Endothelial cell of umbilical vein (primary cell): ENCODE measurements at regions not wholly inside any gene's neighbourhood (a gene's known extent, or its start where the extent isn't known, plus 50 kb on each side); places are given as distances from the start of the nearest gene placed in this dataset.

Experiments
- BruUV-seq: library from RNA; stranded (reverse); fragments of 400-500 nt; replicated peaks from 2 replicates; lab custom pipeline; 2021; lab: Mats Ljungman, UMichigan
- CTCF ChIA-PET: fragments of 300-600, 350-600 bp; sonication (Branson Sonifier 250); formaldehyde crosslinking; loops from one replicate; lab custom pipeline; 2021; ENCODE audit warnings: antibody characterized with exemption, inconsistent platforms; lab: Charles Lee
- POLR2A ChIA-PET: fragments of 300-600, 350-600 bp; sonication (Branson Sonifier 250); formaldehyde crosslinking; loops from one replicate; lab custom pipeline; 2021; ENCODE audit warnings: antibody characterized with exemption, inconsistent platforms; lab: Charles Lee
- DNase-seq: peaks from one replicate; pipeline ENCODE4 v3.0.0-alpha.2; 2011; ENCODE audit warnings: low read depth, low spot score
- FAIRE-seq: peaks from 2 replicates; lab custom pipeline; 2011; peaks lifted over from hg19 to GRCh38; lab: Jason Lieb, UNC
- H2AFZ ChIP-seq: 2 replicates; pipeline ENCODE4 v1.6.0; 2012; ENCODE audit warnings: low read depth, low read length, control low read depth, inconsistent platforms
- H3K27ac ChIP-seq: 2 replicates; pipeline ENCODE4 v1.5.1; 2011; ENCODE audit warnings: low read depth, mild to moderate bottlenecking, control low read depth, low read length, moderate library complexity; ENCODE audit not compliant: insufficient read depth
- H3K27me3 ChIP-seq, 2 experiments: 2 replicates each; pipeline versions ENCODE4 v1.6.0 to v1.6.1; 2011; ENCODE audit warnings: low read length in 2 of 2, mixed read lengths in 1 of 2; ENCODE audit not compliant: control insufficient read depth in 2 of 2, insufficient read depth in 2 of 2
- H3K36me3 ChIP-seq, 2 experiments: 2 replicates in 1 of 2; 3 replicates in 1 of 2; pipeline ENCODE4 v1.5.1; 2011; ENCODE audit warnings: low read length in 2 of 2, mild to moderate bottlenecking in 1 of 2, moderate library complexity in 1 of 2; ENCODE audit not compliant: control insufficient read depth in 2 of 2, insufficient read depth in 2 of 2; ENCODE audit errors: extremely low read depth in 1 of 2
- H3K4me1 ChIP-seq: 3 replicates; pipeline ENCODE4 v1.5.1; 2011; ENCODE audit warnings: mild to moderate bottlenecking, low read length; ENCODE audit not compliant: control insufficient read depth, insufficient read depth; ENCODE audit errors: extremely low read depth
- H3K4me2 ChIP-seq: 2 replicates; pipeline ENCODE4 v1.6.1; 2011; ENCODE audit warnings: low read length, control low read depth, mixed read lengths; ENCODE audit not compliant: insufficient read depth
- H3K4me3 ChIP-seq, 3 experiments: fragments of 200-600 bp in 1 of 3; sonication (generic), shearing (Covaris generic) in 1 of 3; replicated peaks in 1 of 3; 2 replicates each; pipeline ENCODE4 v1.5.1; 2011 to 2016; ENCODE audit warnings: control low read depth in 3 of 3, low read length in 3 of 3, mild to moderate bottlenecking in 2 of 3, inconsistent platforms in 1 of 3, low read depth in 1 of 3, moderate library complexity in 1 of 3; ENCODE audit not compliant: insufficient read depth in 1 of 3
- H3K79me2 ChIP-seq: 2 replicates; pipeline ENCODE4 v1.6.0; 2012; ENCODE audit warnings: low read length, inconsistent platforms; ENCODE audit not compliant: control insufficient read depth, insufficient read depth
- H3K9ac ChIP-seq: replicated peaks from 2 replicates; pipeline ENCODE3; 2011; ENCODE audit warnings: low read length, control low read depth; ENCODE audit not compliant: insufficient read depth; ENCODE audit errors: extremely low read depth
- H3K9me1 ChIP-seq: replicated peaks from 3 replicates; pipeline ENCODE4 v1.6.0; 2011; ENCODE audit warnings: mild to moderate bottlenecking, low read length; ENCODE audit not compliant: control insufficient read depth, insufficient read depth; ENCODE audit errors: extremely low read depth
- H3K9me3 ChIP-seq: replicated peaks from 2 replicates; pipeline ENCODE4 v1.5.1; 2012; ENCODE audit warnings: low read length, inconsistent platforms; ENCODE audit not compliant: control insufficient read depth, insufficient read depth
- H4K20me1 ChIP-seq: replicated peaks from 2 replicates; pipeline ENCODE3; 2011; ENCODE audit warnings: mild to moderate bottlenecking, low read length; ENCODE audit not compliant: control insufficient read depth, insufficient read depth; ENCODE audit errors: extremely low read depth
- EZH2 ChIP-seq: IDR thresholded peaks from 2 replicates; pipeline ENCODE4 v1.6.1; 2012; ENCODE audit warnings: borderline replicate concordance, low read depth, mild to moderate bottlenecking, moderate library complexity, low read length, inconsistent platforms; ENCODE audit not compliant: severe bottlenecking
- FOS ChIP-seq: IDR thresholded peaks from 2 replicates; pipeline ENCODE4 v1.6.1; 2011; ENCODE audit warnings: mild to moderate bottlenecking, low read length, moderate library complexity, borderline replicate concordance; ENCODE audit not compliant: insufficient read depth
- GATA2 ChIP-seq: IDR thresholded peaks from 2 replicates; pipeline ENCODE4 v1.7.0; 2011; ENCODE audit warnings: low read depth, mild to moderate bottlenecking, moderate library complexity, mixed read lengths, low read length; ENCODE audit not compliant: insufficient read length, insufficient read depth
- JUN ChIP-seq: IDR thresholded peaks from 2 replicates; pipeline ENCODE4 v1.6.1; 2011; ENCODE audit warnings: borderline replicate concordance, low read depth; ENCODE audit not compliant: insufficient read length, insufficient read depth
- MYC ChIP-seq: IDR thresholded peaks from one replicate; pipeline ENCODE4 v1.6.1; 2011; ENCODE audit warnings: mild to moderate bottlenecking, low read depth, low read length
- POLR2A ChIP-seq: IDR thresholded peaks from 2 replicates; pipeline ENCODE4 v1.6.1; 2012; ENCODE audit warnings: low read depth, mild to moderate bottlenecking, control low read depth, low read length
- POLR2AphosphoS5 ChIP-seq: IDR thresholded peaks from 2 replicates; pipeline ENCODE4 v1.6.1; 2012; ENCODE audit warnings: low read depth, mild to moderate bottlenecking, control low read depth, low read length, moderate library complexity; ENCODE audit not compliant: insufficient read depth
- dilution Hi-C: fragments of 300-500 bp; cut with MboI; formaldehyde crosslinking; loops from one replicate; pipeline ENCODE4 v1.15.0; 2019; ENCODE audit warnings: low sequenced_read_pairs; ENCODE audit not compliant: extremely low pct_ligation_motif_present
- intact Hi-C: fragments of 100-400 bp; cut with micrococcal nuclease; formaldehyde crosslinking; loops from one replicate; pipeline ENCODE4 v1.10.0; 2022
- TF ChIP-seq, protein P1 (sequence below), 2 donors: IDR thresholded peaks; 1 replicate in 1 of 2; 2 replicates in 1 of 2; pipeline ENCODE4 v1.5.1; 2011; ENCODE audit warnings: low read length in 2 of 2, mild to moderate bottlenecking in 2 of 2, moderate library complexity in 2 of 2, control low read depth in 1 of 2, inconsistent platforms in 1 of 2, low read depth in 1 of 2; ENCODE audit not compliant: insufficient read depth in 1 of 2; ENCODE audit errors: extremely low read depth in 1 of 2
- TF ChIP-seq, protein P2 (sequence below): IDR thresholded peaks from 2 replicates; pipeline ENCODE4 v1.6.1; 2011; ENCODE audit not compliant: insufficient read depth, insufficient read length

DNA sequence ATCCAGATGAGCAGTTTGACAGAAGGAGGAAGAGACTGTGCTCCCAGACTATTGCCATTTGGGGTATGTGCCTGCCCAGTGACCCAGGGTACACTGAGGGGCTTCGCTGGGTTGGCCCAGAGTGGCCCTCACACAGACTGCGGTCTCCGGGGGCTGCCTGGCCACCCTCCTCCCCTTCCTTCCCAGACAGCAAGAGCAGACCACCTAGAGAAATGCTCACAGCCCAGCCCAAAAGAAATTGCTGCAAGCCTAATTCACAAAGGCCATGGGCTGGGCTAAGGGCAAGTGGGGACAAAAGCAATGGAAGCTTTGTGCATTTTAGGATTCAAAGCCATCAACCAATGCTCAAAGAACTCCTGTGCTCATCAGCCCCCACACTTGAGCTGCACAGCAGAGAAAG is 277.6 kb downstream of the CDC5L start:
- Histone ChIP-seq H3K4me1 (no peaks in the 10 kb centered on the region), H3K9me3 (no peaks in the 10 kb centered on the region)
- intact Hi-C loops = no loop called here

More for the DNA sequence above, 277.6 kb downstream of the CDC5L start:
- no peak overlapping the region for H3K9ac ChIP-seq
- H3K79me2 ChIP-seq = no peaks in the 10 kb centered on the region
- no peaks in the 10 kb centered on the region for H3K36me3 ChIP-seq
- peaks cover 3 to 12% of the 10 kb centered on the region in 2 experiments for H3K27me3 ChIP-seq
- no TSS peak for BruUV-seq
- no peak for FAIRE-seq
- no peak overlapping the region for H2AFZ ChIP-seq
- no peaks in the 10 kb centered on the region for H4K20me1 ChIP-seq
- H3K27ac ChIP-seq = no peak overlapping the region
- no peak for DNase-seq
- dilution Hi-C loops = no loop called here
- H3K4me2 ChIP-seq = no peak overlapping the region
- no peaks in the 10 kb centered on the region for H3K9me1 ChIP-seq
- ChIA-PET CTCF (interaction anchor here (1.5 to 2.0 kb wide), 3 partner anchors 9 to 1258 kb away, joined by 4 to 11 read pairs (median 6); no protein-coding TSS in a partner anchor), POLR2A (no interaction called here)
- TF ChIP-seq, protein P1, sequence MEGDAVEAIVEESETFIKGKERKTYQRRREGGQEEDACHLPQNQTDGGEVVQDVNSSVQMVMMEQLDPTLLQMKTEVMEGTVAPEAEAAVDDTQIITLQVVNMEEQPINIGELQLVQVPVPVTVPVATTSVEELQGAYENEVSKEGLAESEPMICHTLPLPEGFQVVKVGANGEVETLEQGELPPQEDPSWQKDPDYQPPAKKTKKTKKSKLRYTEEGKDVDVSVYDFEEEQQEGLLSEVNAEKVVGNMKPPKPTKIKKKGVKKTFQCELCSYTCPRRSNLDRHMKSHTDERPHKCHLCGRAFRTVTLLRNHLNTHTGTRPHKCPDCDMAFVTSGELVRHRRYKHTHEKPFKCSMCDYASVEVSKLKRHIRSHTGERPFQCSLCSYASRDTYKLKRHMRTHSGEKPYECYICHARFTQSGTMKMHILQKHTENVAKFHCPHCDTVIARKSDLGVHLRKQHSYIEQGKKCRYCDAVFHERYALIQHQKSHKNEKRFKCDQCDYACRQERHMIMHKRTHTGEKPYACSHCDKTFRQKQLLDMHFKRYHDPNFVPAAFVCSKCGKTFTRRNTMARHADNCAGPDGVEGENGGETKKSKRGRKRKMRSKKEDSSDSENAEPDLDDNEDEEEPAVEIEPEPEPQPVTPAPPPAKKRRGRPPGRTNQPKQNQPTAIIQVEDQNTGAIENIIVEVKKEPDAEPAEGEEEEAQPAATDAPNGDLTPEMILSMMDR (IDR thresholded peaks at IDR 0.05; ENCODE audit: extremely low read depth in 1 of 2, insufficient read depth in 1 of 2, low read depth in 1 of 2, low read length in 2 of 2) = no peak
- TF ChIP-seq POLR2A = no peak
- no peak for TF ChIP-seq MYC
- no peak for TF ChIP-seq EZH2
- no peak for TF ChIP-seq JUN
- TF ChIP-seq, protein P2, sequence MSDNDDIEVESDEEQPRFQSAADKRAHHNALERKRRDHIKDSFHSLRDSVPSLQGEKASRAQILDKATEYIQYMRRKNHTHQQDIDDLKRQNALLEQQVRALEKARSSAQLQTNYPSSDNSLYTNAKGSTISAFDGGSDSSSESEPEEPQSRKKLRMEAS = no peak
- no peak for TF ChIP-seq FOS
- TF ChIP-seq GATA2 = no peak
- TF ChIP-seq POLR2AphosphoS5 = no peak
- no peak overlapping the region for H3K4me3 ChIP-seq
